NCI-H345 treated with DMSO at 0.1 percent for 48 hours (cell line): ENCODE measurements at regions not wholly inside any gene's neighbourhood (a gene's known extent, or its start where the extent isn't known, plus 50 kb on each side); places are given as distances from the start of the nearest gene placed in this dataset.
"Not testable (repeated sequence)": the region's sequence is repeated elsewhere in the genome, so short reads cannot be mapped to it uniquely, and the experiment has no call there.

Source experiments
- DNase-seq: peaks from one replicate; lab custom pipeline; 2025; ENCODE audit not compliant: unreplicated experiment; lab: John Stamatoyannopoulos, UW

DNA sequence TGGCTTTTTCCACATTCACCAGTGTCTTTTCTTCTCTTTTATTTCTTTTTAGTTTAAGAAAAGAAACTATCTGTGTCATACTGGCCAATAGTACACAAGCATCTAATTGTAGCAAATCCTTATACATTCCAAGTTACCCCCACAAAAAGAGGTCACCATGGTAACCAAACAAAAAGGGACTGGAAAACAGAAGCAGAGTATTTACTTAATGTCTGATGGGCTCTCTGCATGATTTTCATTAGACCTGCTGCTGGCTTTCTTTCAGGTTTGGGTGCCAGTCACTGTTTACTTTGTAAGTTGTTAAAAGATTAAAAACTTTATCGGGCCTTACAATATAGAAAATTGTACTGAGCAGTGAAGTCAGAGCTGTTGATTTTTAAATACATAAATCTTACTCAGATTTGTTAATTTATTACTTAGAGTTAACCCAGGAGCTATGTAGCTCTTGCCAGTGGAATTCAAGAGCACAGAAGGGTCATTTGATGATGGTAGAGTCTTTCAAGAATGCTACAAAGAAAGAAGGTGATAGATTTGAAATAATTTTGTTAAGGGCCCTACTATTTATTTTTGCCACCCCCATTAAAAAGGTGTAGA, 123.9 kb downstream of the BRMS1L start:
- DNase-seq: peak; percentile 39

GRCh38 chr14:35947983-35948382, 121.8 kb downstream of the BRMS1L start:
- DNase-seq: not testable (repeated sequence)

- no peak for DNase-seq
These were observed 118.7 kb downstream of the BRMS1L start for GRCh38 chr14:35944847-35945246.

DNA sequence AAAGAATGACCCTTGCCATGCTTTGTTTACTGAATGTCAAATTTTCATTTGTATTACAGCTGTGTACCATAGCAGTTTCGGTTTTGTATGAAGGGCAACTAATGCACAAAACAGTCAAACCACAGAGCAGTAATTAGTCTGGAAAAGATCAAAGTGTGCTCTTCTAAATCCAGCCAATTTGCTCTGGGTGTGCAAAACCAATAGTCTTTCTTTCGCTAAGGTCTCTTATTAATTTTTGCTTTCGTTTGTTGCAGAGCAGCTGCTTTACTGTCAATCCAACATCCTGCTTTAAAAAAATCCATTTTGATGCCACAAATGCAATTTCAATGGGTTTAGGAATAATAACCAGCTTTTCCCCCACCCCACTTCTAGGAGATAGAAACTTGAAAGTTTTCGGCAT, 114.2 kb downstream of the BRMS1L start:
- no peak for DNase-seq

DNA sequence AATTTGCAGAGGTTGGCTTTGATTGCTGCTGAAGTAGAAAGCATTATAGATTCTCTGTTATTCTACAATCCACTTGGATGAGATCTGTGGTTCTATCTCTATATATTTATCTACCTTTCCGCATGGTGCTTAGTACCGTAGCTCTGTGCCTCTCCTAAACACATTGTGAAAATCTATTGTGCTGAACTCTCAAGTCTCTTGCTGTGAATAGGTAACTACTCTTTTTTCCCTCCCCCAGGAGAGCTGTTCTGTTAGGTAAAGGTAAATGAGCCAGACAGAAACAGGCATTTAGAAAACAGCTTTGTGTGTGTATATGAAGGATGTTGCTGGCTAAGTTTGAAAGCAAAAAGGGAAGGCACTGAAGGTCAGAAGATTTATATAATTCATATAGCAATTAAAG, 112.6 kb downstream of the BRMS1L start:
- DNase-seq: peak; percentile 90

- DNase-seq: no peak
These were observed 108.4 kb downstream of the BRMS1L start for GRCh38 chr14:35934499-35934898.

DNA sequence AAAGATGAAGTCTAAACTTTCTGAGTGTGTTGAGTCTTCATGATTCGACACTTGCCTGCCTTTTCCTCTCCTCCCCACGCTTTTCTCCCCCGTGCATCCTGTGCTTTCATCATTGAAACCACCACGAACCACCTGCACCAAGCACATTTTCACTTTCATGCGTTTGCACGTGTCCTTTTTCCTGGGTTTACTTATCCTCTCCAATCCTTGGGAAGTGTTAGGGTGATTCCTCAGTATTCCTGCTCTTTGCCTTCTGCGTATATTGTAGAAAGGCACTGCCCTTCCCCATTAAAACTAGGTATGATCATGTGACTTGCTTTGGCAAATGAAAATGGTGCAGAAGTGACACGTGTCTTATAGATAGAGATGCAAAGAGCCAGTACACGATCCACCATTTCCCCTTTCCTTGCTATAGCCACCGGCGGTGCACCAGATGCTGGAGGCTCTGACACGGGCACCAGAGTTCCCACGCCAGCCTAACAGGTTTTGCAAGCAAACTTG, 106.6 kb downstream of the BRMS1L start:
- DNase-seq: no peak

DNA sequence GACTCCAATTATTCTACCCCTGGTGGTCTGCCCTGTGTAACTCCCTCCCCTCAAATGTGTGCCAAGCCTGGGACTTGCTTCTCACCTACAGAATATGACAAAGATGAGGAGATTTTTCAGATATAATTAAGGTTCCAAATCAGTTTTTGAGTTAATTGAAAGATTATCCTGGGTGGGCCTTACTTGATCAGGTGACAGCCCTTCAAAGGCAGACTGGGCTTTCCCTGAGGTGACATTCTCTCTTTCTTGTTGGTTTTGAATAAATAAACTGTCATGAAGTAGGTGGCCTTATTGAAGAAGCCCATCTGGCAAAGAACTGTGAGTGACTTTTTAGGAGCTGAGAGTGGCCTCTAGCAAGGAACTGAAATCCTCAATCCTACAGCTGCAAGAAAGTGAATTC, 106.0 kb downstream of the BRMS1L start:
- no peak for DNase-seq

DNA sequence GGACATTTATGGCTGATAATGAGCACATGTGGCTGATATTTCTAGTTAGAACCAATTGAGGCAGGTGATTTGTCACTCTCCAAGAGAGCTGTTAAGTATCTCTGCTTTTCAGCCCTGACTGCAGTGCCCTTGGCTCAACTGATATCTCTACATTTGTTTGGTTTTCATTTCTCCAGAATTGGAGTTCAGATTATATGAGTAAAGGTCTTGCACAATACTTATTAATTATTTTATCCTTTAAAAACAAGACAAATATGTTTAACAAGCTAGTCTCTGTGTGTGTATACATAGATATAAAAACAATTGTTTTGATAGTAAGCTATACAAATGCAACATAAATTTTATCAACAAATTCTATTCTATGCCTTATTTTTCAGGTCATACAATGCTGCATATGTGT, 105.2 kb downstream of the BRMS1L start:
- no peak for DNase-seq

DNA sequence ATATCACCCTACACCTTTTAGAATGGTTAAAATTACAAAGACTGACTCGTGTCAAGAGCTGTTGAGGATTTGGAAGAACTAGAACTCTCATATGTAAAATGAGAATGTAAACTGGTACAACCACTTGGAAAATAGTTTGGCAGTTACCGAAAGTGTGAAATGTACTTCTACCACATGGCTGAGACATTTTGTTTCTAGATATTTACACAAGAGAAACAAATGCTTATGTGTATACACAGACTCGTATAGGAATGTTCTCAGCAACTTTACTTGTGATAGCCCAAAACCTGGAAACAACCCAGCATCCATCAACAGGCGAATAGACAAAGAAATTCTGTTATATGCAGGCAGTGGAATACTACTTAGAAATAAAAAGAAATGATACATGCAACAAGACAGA, 103.0 kb downstream of the BRMS1L start:
- DNase-seq: no peak

GRCh38 chr14:35927727-35928126, 101.6 kb downstream of the BRMS1L start:
- no peak for DNase-seq

GRCh38 chr14:35925319-35925718, 99.2 kb downstream of the BRMS1L start:
- no peak for DNase-seq

- DNase-seq: not testable (repeated sequence)
These were observed 96.5 kb downstream of the BRMS1L start for GRCh38 chr14:35922590-35922989.

DNA sequence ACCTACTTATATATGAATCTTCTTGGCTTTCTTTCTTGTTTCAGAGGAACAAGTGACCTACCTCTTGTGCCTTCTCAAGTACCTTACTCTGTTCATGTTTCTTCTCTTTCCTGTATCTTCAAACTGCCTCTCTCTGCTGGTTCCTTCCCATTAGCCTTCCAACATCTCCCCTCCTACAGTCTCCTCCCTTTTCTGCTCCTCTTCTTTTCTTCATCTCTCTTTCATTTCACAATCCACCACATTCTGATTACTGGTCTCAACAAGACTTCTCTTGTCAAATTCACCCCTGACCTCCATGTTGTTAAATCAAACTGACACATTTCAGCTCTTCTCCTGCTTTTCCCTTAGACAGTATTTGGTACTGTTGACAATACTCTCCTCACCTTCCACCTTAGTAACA, 95.6 kb downstream of the BRMS1L start:
- no peak for DNase-seq
